ENCODE measurements at regions not wholly inside any gene's neighbourhood (a gene's known extent, or its start where the extent isn't known, plus 50 kb on each side); places are given as distances from the start of the nearest gene placed in this dataset.

GRCh38 chr16:64878940-64879339 lies 242.9 kb downstream of the CDH11 start:
- TF ChIP-seq POLR2AphosphoS5 (IDR thresholded peaks at IDR 0.05; ENCODE audit: low read depth, low read length), result no peak
- TF ChIP-seq SIN3A (IDR thresholded peaks at IDR 0.05; ENCODE audit: borderline replicate concordance, insufficient read depth, low read length), result no peak
- no peak for TF ChIP-seq REST (IDR thresholded peaks at IDR 0.05; ENCODE audit: insufficient read depth in 1 of 2, low read depth in 2 of 2, low read length in 2 of 2)
- no peak for TF ChIP-seq FOXP2 (optimal IDR thresholded peaks at IDR 0.05; ENCODE audit: borderline replicate concordance, extremely low read depth, extremely low read length, insufficient read depth)
- no peak for TF ChIP-seq TAF1 (IDR thresholded peaks at IDR 0.05; ENCODE audit: borderline replicate concordance, insufficient read depth, low read length)

- no peak for TF ChIP-seq POLR2AphosphoS5 (IDR thresholded peaks at IDR 0.05; ENCODE audit: low read depth, low read length)
- TF ChIP-seq FOXP2 (optimal IDR thresholded peaks at IDR 0.05; ENCODE audit: borderline replicate concordance, extremely low read depth, extremely low read length, insufficient read depth), result no peak
- TF ChIP-seq TAF1 (IDR thresholded peaks at IDR 0.05; ENCODE audit: borderline replicate concordance, insufficient read depth, low read length), result no peak
- TF ChIP-seq SIN3A (IDR thresholded peaks at IDR 0.05; ENCODE audit: borderline replicate concordance, insufficient read depth, low read length), result no peak
- TF ChIP-seq REST (IDR thresholded peaks at IDR 0.05; ENCODE audit: insufficient read depth in 1 of 2, low read depth in 2 of 2, low read length in 2 of 2), result no peak
Observed at GRCh38 chr16:64872101-64872500, 249.8 kb downstream of the CDH11 start.

GRCh38 chr16:64870859-64871258 lies 251.0 kb downstream of the CDH11 start:
- TF ChIP-seq REST (IDR thresholded peaks at IDR 0.05; ENCODE audit: insufficient read depth in 1 of 2, low read depth in 2 of 2, low read length in 2 of 2) (no peak), POLR2AphosphoS5 (IDR thresholded peaks at IDR 0.05; ENCODE audit: low read depth, low read length) (no peak), FOXP2 (optimal IDR thresholded peaks at IDR 0.05; ENCODE audit: borderline replicate concordance, extremely low read depth, extremely low read length, insufficient read depth) (no peak), SIN3A (IDR thresholded peaks at IDR 0.05; ENCODE audit: borderline replicate concordance, insufficient read depth, low read length) (no peak), TAF1 (IDR thresholded peaks at IDR 0.05; ENCODE audit: borderline replicate concordance, insufficient read depth, low read length) (no peak)

- TF ChIP-seq POLR2AphosphoS5 (IDR thresholded peaks at IDR 0.05; ENCODE audit: low read depth, low read length) (no peak), TAF1 (IDR thresholded peaks at IDR 0.05; ENCODE audit: borderline replicate concordance, insufficient read depth, low read length) (no peak), SIN3A (IDR thresholded peaks at IDR 0.05; ENCODE audit: borderline replicate concordance, insufficient read depth, low read length) (no peak), REST (IDR thresholded peaks at IDR 0.05; ENCODE audit: insufficient read depth in 1 of 2, low read depth in 2 of 2, low read length in 2 of 2) (no peak), FOXP2 (optimal IDR thresholded peaks at IDR 0.05; ENCODE audit: borderline replicate concordance, extremely low read depth, extremely low read length, insufficient read depth) (no peak)
Observed at GRCh38 chr16:64869781-64870180, 252.1 kb downstream of the CDH11 start.

- no peak for TF ChIP-seq SIN3A (IDR thresholded peaks at IDR 0.05; ENCODE audit: borderline replicate concordance, insufficient read depth, low read length)
- TF ChIP-seq TAF1 (IDR thresholded peaks at IDR 0.05; ENCODE audit: borderline replicate concordance, insufficient read depth, low read length), result no peak
- no peak for TF ChIP-seq FOXP2 (optimal IDR thresholded peaks at IDR 0.05; ENCODE audit: borderline replicate concordance, extremely low read depth, extremely low read length, insufficient read depth)
- no peak for TF ChIP-seq REST (IDR thresholded peaks at IDR 0.05; ENCODE audit: insufficient read depth in 1 of 2, low read depth in 2 of 2, low read length in 2 of 2)
- no peak for TF ChIP-seq POLR2AphosphoS5 (IDR thresholded peaks at IDR 0.05; ENCODE audit: low read depth, low read length)
Observed at GRCh38 chr16:64866021-64866420, 255.8 kb downstream of the CDH11 start.

Data from PFSK-1 (cell line).